ENCODE measurements at regions not wholly inside any gene's neighbourhood (a gene's known extent, or its start where the extent isn't known, plus 50 kb on each side); places are given as distances from the start of the nearest gene placed in this dataset.

GRCh38 chr7:25326501-25327156 is 98.3 kb upstream of the NPVF start:
- intact Hi-C loops (cut with DNase I), result no loop called here
- ATAC-seq (no peak), DNase-seq (no peak)
- TF ChIP-seq CTCF (IDR thresholded peaks at IDR 0.05), result no peak
- no peaks in the 10 kb centered on the region for H3K27me3 ChIP-seq (ENCODE audit: low read depth)
- no peak overlapping the region for H3K4me3 ChIP-seq
- no peaks in the 10 kb centered on the region for H3K4me1 ChIP-seq
- no peaks in the 10 kb centered on the region for H3K9me3 ChIP-seq
- no peak overlapping the region for H3K27ac ChIP-seq
- no peaks in the 10 kb centered on the region for H3K36me3 ChIP-seq

- intact Hi-C loops (cut with DNase I), result no loop called here
These were observed 101.5 kb upstream of the NPVF start for GRCh38 chr7:25329815-25330214.

GRCh38 chr7:25333296-25333928 is 105.1 kb upstream of the NPVF start:
- H3K9me3 ChIP-seq, result no peaks in the 10 kb centered on the region
- no peak for DNase-seq
- no peak overlapping the region for H3K27ac ChIP-seq
- ATAC-seq, result no peak
- H3K4me1 ChIP-seq, result no peaks in the 10 kb centered on the region
- H3K4me3 ChIP-seq, result no peak overlapping the region
- intact Hi-C loops (cut with DNase I), result no loop called here
- H3K36me3 ChIP-seq, result no peaks in the 10 kb centered on the region
- no peak for TF ChIP-seq CTCF (IDR thresholded peaks at IDR 0.05)
- no peaks in the 10 kb centered on the region for H3K27me3 ChIP-seq (ENCODE audit: low read depth)

More at GRCh38 chr7:25329815-25330214, 101.5 kb upstream of the NPVF start:
- H3K36me3 ChIP-seq, result no peaks in the 10 kb centered on the region
- no peak overlapping the region for H3K4me3 ChIP-seq
- H3K27me3 ChIP-seq (ENCODE audit: low read depth), result no peaks in the 10 kb centered on the region
- no peaks in the 10 kb centered on the region for H3K4me1 ChIP-seq
- no peak for ATAC-seq
- no peaks in the 10 kb centered on the region for H3K9me3 ChIP-seq
- no peak for DNase-seq
- no peak overlapping the region for H3K27ac ChIP-seq
- TF ChIP-seq CTCF (IDR thresholded peaks at IDR 0.05), result no peak

- intact Hi-C loops (cut with DNase I), result no loop called here
These were observed 119.2 kb upstream of the NPVF start for GRCh38 chr7:25347360-25348066.

GRCh38 chr7:25348104-25348503 is 119.8 kb upstream of the NPVF start:
- Histone ChIP-seq H3K36me3 (no peaks in the 10 kb centered on the region), H3K27me3 (ENCODE audit: low read depth) (no peaks in the 10 kb centered on the region), H3K4me1 (peaks cover 6% of the 10 kb centered on the region), H3K4me3 (no peak overlapping the region), H3K27ac (no peak overlapping the region), H3K9me3 (no peaks in the 10 kb centered on the region)
- TF ChIP-seq CTCF (IDR thresholded peaks at IDR 0.05), result no peak
- no peak for DNase-seq
- no peak for ATAC-seq
- intact Hi-C loops (cut with DNase I), result no loop called here

More at GRCh38 chr7:25347360-25348066, 119.2 kb upstream of the NPVF start:
- no peak for DNase-seq
- H3K4me3 ChIP-seq, result no peak overlapping the region
- H3K27ac ChIP-seq, result no peak overlapping the region
- no peaks in the 10 kb centered on the region for H3K9me3 ChIP-seq
- no peak for TF ChIP-seq CTCF (IDR thresholded peaks at IDR 0.05)
- peaks cover 6% of the 10 kb centered on the region for H3K4me1 ChIP-seq
- H3K36me3 ChIP-seq, result no peaks in the 10 kb centered on the region
- H3K27me3 ChIP-seq (ENCODE audit: low read depth), result no peaks in the 10 kb centered on the region
- ATAC-seq, result no peak

All from lower lobe of right lung (tissue), 2 donors.